ENCODE measurements at regions not wholly inside any gene's neighbourhood (a gene's known extent, or its start where the extent isn't known, plus 50 kb on each side); places are given as distances from the start of the nearest gene placed in this dataset.

DNA sequence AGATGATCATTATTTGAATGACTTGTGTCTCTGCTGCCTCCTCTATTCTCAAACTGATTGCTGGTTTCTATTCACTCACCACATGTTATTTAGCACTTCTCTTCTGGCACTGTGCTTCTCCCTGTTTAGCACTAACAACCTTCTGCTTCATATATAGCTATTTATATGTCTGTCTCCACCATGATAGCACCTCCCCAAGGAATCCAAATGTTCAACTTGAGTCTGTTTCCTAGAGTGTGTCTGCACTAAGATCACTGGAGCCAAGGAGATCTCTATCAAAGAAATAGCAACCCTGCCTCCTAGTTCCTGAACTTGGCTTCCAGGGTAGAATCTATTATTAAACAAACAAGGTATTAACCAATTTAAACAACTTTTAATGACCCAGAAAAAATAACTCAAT lies 104.5 kb downstream of the CYP26A1 start:
- no peak for DNase-seq (ENCODE audit: low read depth in 3 of 3)

DNA sequence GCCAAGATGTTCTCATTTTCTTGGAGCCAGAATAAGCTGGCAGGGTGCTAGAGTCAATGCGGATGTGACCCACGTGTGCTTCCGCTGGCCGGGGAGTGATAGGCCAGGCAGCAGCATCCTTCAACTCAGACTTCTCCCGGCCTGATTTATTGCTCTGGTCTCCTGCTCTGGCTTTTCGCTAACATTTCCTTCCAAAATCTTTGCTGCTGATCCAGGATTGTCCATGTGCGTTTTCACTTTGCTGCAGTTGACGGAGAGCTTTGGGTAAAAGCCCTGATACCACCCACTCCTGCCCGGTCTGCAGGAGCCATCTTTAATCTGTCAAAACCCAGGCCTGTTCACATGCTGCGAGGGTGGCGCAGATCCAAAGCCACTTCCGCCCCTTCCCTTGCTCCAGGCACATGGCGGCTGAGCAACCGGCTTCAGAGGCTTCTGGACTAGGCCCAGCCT lies 106.8 kb downstream of the CYP26A1 start:
- no peak for DNase-seq (ENCODE audit: low read depth in 3 of 3)

- DNase-seq (ENCODE audit: low read depth in 3 of 3): no peak
Observed at GRCh38 chr10:93181271-93182048, 107.8 kb downstream of the CYP26A1 start.

DNA sequence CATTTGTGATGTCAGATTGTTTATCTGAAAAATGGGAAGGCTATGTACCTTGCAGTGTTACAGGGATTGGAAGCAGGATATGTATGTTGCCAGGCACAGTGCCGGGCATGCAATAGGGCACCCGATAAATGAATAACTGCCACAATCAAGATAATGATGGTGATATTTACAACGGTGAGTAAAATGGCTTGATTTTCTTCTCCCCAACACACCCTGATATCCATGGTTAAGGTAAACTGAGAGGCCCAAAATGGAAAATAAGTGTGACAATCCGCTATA lies 108.3 kb downstream of the CYP26A1 start:
- no peak for DNase-seq (ENCODE audit: low read depth in 3 of 3)

DNA sequence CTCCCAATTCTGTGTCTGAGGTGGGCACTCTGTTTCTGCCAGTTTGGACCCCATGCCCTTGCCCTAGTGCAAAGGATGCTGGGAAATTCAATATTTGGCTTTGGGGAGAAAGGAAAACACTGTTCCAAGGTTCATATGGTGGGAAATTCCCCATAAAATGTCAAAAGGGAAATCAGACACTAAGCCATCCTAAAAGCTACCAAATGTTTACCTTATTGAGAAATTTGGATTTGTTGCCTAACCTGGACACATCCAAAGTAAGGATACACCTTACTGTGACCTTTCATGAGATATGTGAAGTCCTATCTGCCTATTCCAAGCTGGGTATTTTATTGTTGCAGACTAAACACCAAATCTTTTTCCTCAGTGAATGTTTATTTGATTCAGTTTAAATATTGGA lies 109.1 kb downstream of the CYP26A1 start:
- no peak for DNase-seq (ENCODE audit: low read depth in 3 of 3)

DNA sequence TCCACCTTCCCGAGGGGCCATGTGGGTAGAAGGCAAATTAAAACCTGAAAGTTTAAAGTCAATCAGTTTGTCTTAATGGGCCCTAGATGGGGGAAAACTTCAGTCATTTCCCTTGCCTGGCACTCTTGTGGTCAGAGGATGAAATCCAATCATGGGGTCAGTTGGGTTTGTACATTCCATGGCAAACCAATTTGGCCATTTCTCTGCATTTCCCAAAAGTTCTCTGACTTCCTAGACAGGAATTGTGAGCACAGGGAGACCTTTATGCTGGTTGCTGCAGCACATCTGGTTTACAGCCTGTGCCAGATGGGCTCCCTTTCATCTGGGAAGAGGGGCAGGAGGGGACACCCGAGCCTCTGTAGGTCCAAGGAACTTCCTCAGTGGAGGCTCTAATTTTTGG lies 113.0 kb downstream of the CYP26A1 start:
- DNase-seq (ENCODE audit: low read depth in 3 of 3): no peak

GRCh38 chr10:93189944-93190343 lies 116.3 kb downstream of the CYP26A1 start:
- no peak for DNase-seq (ENCODE audit: low read depth in 3 of 3)

DNA sequence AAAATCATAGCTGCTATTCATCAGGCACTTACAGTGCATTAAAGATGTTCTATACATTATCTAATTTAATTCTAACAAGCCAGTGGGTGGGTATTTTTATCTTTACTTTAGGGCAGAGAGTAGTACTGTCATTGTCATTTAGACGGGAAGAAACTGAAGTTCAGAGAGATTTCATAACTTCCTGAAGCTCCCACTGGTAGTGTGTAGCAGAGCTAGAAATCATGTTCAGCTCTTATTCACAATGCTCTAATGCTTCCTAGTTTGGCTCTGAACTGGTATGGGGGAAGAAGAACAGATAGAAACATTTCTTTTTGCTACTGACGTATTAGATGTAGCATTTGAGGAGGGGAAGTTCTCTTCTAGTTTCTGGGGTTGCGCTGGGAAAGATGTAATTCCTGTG lies 116.7 kb downstream of the CYP26A1 start:
- no peak for DNase-seq (ENCODE audit: low read depth in 3 of 3)

GRCh38 chr10:93193906-93194305 lies 120.2 kb downstream of the CYP26A1 start:
- no peak for DNase-seq (ENCODE audit: low read depth in 3 of 3)

DNA sequence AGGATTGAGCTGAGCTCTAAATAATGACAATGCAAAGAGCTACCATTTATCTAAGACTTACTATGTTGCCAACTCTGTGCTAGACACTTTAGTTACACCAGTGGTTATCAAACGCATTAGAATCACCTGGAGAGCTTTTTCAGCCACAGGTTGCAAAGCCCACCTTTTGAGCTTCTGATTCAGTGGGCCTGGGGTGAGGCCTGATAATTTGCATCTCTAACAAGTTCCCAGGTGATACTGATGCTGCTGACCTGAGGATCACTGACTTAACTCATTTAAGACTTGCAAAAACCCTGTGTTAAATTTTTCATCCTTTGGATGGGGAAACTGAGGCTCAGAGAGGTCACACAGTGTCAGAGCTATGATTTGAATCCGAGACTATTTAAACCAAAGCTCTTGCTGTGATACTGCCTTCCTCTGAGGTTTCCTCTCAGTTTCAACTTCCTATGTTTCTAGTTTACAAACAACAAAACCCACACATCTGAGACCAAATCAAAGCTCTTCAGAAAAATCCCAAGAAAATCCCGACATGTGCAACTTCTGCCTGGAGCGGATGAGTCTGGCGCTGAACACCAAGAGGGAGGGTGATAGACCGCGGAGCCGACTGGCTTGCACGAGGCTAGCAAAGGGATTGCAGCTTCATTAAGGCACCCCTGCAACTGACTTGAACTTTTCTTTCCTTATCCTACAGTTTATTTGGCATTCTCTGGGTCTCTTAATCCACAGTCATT lies 124.9 kb downstream of the CYP26A1 start:
- no peak for DNase-seq (ENCODE audit: low read depth in 3 of 3)

DNA sequence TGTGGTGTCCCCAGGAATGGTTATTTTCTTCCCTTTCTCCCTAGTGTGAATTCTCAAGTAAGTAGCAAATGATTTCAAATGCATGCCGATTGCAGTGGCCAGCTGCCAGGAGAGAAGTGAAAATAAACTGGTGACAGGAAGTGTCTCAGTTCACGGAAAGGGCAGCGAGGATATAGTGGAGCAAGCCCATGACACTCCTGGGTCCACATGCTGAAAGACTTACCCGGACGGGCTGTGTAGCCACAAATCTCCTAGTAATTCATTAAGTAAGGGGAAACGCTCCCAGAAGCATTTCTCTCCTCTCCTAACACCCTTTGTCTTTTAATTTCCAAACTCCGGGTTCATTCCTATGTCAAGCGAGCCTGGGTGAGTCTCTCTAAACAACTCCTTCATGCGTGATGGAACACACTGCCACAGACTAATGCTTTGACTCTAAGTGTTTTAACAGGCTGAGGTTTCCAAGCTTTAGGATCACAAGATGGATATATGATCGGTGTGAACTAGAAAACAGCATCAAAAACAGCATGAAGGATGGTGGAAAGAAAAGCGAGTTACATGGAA lies 125.6 kb downstream of the CYP26A1 start:
- no peak for DNase-seq (ENCODE audit: low read depth in 3 of 3)

DNA sequence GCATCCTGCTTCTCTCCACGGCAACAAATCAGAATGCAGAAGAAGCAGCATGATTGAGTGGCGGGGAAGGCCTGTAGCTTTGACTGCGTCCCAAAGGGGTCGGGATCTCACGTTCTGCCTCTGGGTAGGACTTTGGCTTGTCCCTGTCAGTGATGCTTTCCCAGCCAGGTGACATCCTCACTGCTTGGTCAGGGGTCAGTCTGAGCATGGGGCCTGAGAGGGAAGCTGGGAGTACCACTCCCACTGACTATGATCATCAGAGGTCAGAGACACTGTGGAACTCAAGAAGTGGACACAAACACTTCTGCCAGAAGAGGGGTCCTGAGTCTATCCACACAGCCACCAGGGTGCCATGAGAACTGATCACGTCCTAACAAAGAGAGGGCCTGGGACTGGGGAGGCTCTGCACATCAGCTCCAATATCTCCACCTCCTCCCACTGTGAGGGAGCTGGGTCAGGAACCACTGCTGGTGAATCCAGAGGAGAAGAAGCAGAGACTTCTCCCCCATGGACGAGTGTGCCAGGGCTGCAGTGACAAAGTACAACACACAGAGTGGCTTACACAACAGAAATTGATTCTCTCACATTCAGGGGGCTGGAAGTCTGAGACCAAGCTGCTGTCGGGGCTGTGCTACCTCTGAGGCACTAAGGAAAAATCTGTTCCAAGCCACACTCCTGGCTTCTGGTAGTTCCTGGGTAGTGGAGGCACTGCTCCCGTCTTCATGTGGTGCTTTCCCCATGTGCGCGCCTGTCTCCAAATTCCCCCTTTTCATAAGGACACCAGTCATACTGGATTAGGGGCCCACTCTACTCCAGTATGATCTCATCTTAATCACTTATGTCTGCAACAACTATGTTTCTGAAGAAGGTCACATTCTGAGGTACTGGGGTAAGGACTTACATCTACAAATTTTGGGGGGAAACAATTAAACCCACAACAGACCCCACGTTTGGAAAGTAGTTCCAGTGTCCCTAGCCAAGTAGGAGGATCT lies 131.1 kb downstream of the CYP26A1 start:
- no peak for DNase-seq (ENCODE audit: low read depth in 3 of 3)

- DNase-seq (ENCODE audit: low read depth in 3 of 3): no peak
Observed at GRCh38 chr10:93206652-93207051, 133.0 kb downstream of the CYP26A1 start.

GRCh38 chr10:93208717-93209464 lies 135.2 kb downstream of the CYP26A1 start:
- DNase-seq (ENCODE audit: low read depth in 3 of 3): no peak

DNA sequence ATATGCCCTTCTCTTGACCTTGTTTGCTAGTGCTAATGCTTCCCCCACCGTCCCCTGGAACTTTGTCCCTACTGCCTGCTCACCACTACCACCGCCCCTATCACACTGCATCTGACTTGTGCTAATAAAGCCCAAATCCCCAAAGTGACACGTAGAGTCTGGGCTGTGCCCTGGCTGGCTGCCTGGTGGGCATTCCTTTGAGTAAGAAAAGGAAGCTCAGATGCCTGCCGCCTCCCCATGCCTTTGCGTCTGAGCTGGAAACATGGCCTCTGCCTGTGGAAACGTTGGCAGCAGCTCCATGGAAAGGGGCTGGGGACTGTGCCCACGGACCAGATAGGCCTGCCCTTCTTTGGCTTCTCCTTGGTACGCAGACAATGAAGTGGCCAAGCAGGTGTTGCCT lies 138.3 kb downstream of the CYP26A1 start:
- no peak for DNase-seq (ENCODE audit: low read depth in 3 of 3)

DNA sequence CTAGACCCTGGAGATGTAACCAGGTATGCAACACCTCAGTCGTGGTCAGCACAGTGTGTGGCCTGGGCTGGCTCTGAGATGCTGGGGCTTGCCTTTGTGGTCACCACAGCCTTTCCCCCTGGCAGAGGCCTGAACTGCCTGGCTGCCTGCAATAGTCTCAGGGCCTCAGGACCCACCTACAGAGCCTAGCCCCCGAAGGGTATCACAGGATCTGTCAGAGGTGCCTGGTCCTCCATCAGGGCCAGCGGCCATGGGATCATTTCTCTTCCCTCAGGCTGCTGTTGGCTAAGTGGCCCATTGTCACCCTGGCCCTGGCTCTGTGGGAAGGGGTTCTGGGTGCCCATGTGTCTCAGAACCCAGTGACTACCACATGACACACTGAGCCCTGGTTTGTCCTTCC lies 141.6 kb downstream of the CYP26A1 start:
- DNase-seq (ENCODE audit: low read depth in 3 of 3): no peak

DNA sequence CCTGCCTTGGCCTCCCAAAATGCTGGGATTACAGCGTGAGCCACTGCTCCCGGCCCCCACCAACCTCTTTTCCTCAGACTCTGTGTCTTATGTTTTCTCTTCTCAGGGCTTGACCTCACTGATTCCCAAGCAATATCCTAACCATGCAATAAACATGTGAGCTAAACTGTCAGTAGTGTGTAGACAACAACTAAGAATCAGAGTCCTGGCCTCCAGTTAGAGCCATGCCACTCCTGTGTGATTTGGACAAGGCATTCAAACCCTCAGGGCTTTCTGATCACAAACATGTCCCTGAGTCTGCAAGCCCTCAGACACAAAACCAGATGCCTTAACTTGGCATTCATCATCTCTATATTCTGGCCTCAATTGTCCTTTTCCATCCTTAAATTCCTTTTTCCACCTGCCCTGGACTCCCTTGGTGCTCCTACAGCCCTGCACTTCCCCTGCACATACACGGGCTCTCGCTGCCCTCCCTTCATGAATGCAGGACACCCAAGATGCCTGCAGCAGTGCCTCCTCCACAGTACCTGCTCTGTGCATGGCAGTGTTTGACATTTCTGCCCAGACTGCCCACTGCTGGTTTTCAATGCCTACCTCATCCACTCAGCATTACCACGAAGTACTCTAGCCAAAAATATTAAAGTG lies 142.8 kb downstream of the CYP26A1 start:
- no peak for DNase-seq (ENCODE audit: low read depth in 3 of 3)

- no peak for DNase-seq (ENCODE audit: low read depth in 3 of 3)
Observed at GRCh38 chr10:93218386-93218785, 144.7 kb downstream of the CYP26A1 start.

GRCh38 chr10:93219347-93219746 lies 145.7 kb downstream of the CYP26A1 start:
- DNase-seq (ENCODE audit: low read depth in 3 of 3): no peak

GRCh38 chr10:93220296-93221170 lies 146.8 kb downstream of the CYP26A1 start:
- no peak for DNase-seq (ENCODE audit: low read depth in 3 of 3)
